ENCODE measurements at regions not wholly inside any gene's neighbourhood (a gene's known extent, or its start where the extent isn't known, plus 50 kb on each side); places are given as distances from the start of the nearest gene placed in this dataset.

GRCh38 chr1:234666761-234667160, 56.8 kb upstream of the IRF2BP2 start:
- CTCF ChIA-PET = no interaction called here

GRCh38 chr1:234665975-234666605, 56.1 kb upstream of the IRF2BP2 start:
- peaks cover 0 to 14% (median 9%) of the 10 kb centered on the region in 4 experiments for H3K4me1 ChIP-seq (ENCODE audit: control extremely low read depth in 1 of 4, control insufficient read depth in 4 of 4, insufficient read depth in 4 of 4, low read length in 3 of 4)
- WGBS (ENCODE audit: insufficient coverage) = 20% methylated on average over 6 of the region's 6 CpGs
- peak in 2 of 3 donors; percentile 46 to 63 for DNase-seq
- H3K27ac ChIP-seq (ENCODE audit: insufficient read depth in 1 of 2, low read depth in 1 of 2, low read length in 2 of 2, poor library complexity in 1 of 2, severe bottlenecking in 2 of 2) = no peak overlapping the region
- H3K9me3 ChIP-seq (ENCODE audit: control extremely low read depth in 1 of 5, control insufficient read depth in 4 of 5, insufficient read depth in 2 of 5, low read depth in 1 of 5, low read length in 4 of 5) = peaks cover 0 to 9% (median 0%) of the 10 kb centered on the region in 5 experiments
- POLR2A ChIA-PET = interaction anchor here (0.6 to 0.7 kb wide), 2 partner anchors 13 to 77 kb away, joined by 3 to 4 read pairs; no protein-coding TSS in a partner anchor
- CTCF ChIA-PET = interaction anchor here (0.7 kb wide), 1 partner anchor 9 kb away, joined by 4 read pairs; no protein-coding TSS in a partner anchor
- no peaks in the 10 kb centered on the region for H3K36me3 ChIP-seq (ENCODE audit: control insufficient read depth in 4 of 4, insufficient read depth in 4 of 4, low read length in 3 of 4)
- H3K27me3 ChIP-seq (replicated peaks in 2 of 5; ENCODE audit: control insufficient read depth in 4 of 5, insufficient read depth in 5 of 5, low read length in 4 of 5) = no peaks in the 10 kb centered on the region
- H3K4me3 ChIP-seq (ENCODE audit: control insufficient read depth in 1 of 7, extremely low read depth in 1 of 7, insufficient read depth in 4 of 7, low read depth in 2 of 7, low read length in 6 of 7) = peak overlapping the region in 3 of 7 experiments; percentile 3 to 34 (median 7)

More at GRCh38 chr1:234666761-234667160, 56.8 kb upstream of the IRF2BP2 start:
- peaks cover 0 to 9% (median 0%) of the 10 kb centered on the region in 5 experiments for H3K9me3 ChIP-seq (ENCODE audit: control extremely low read depth in 1 of 5, control insufficient read depth in 4 of 5, insufficient read depth in 2 of 5, low read depth in 1 of 5, low read length in 4 of 5)
- peak in 1 of 3 donors; percentile 24 for DNase-seq
- H3K4me1 ChIP-seq (ENCODE audit: control extremely low read depth in 1 of 4, control insufficient read depth in 4 of 4, insufficient read depth in 4 of 4, low read length in 3 of 4) = peaks cover 0 to 14% (median 9%) of the 10 kb centered on the region in 4 experiments
- H3K36me3 ChIP-seq (ENCODE audit: control insufficient read depth in 4 of 4, insufficient read depth in 4 of 4, low read length in 3 of 4) = no peaks in the 10 kb centered on the region
- 84% methylated on average over 4 of the region's 4 CpGs for WGBS (ENCODE audit: insufficient coverage)
- H3K4me3 ChIP-seq (ENCODE audit: control insufficient read depth in 1 of 7, extremely low read depth in 1 of 7, insufficient read depth in 4 of 7, low read depth in 2 of 7, low read length in 6 of 7) = no peak overlapping the region
- POLR2A ChIA-PET = no interaction called here
- no peaks in the 10 kb centered on the region for H3K27me3 ChIP-seq (replicated peaks in 2 of 5; ENCODE audit: control insufficient read depth in 4 of 5, insufficient read depth in 5 of 5, low read length in 4 of 5)
- no peak overlapping the region for H3K27ac ChIP-seq (ENCODE audit: insufficient read depth in 1 of 2, low read depth in 1 of 2, low read length in 2 of 2, poor library complexity in 1 of 2, severe bottlenecking in 2 of 2)

- POLR2A ChIA-PET = interaction anchor here (0.6 kb wide), 1 partner anchor 44 kb away, joined by 3 read pairs; no protein-coding TSS in a partner anchor
- CTCF ChIA-PET = no interaction called here
- Histone ChIP-seq H3K27ac (ENCODE audit: insufficient read depth in 1 of 2, low read depth in 1 of 2, low read length in 2 of 2, poor library complexity in 1 of 2, severe bottlenecking in 2 of 2) (no peak overlapping the region), H3K4me1 (ENCODE audit: control extremely low read depth in 1 of 4, control insufficient read depth in 4 of 4, insufficient read depth in 4 of 4, low read length in 3 of 4) (peaks cover 0 to 19% (median 17%) of the 10 kb centered on the region in 4 experiments), H3K36me3 (ENCODE audit: control insufficient read depth in 4 of 4, insufficient read depth in 4 of 4, low read length in 3 of 4) (no peaks in the 10 kb centered on the region), H3K27me3 (replicated peaks in 2 of 5; ENCODE audit: control insufficient read depth in 4 of 5, insufficient read depth in 5 of 5, low read length in 4 of 5) (no peaks in the 10 kb centered on the region), H3K4me3 (ENCODE audit: control insufficient read depth in 1 of 7, extremely low read depth in 1 of 7, insufficient read depth in 4 of 7, low read depth in 2 of 7, low read length in 6 of 7) (no peak overlapping the region), H3K9me3 (ENCODE audit: control extremely low read depth in 1 of 5, control insufficient read depth in 4 of 5, insufficient read depth in 2 of 5, low read depth in 1 of 5, low read length in 4 of 5) (no peaks in the 10 kb centered on the region)
- WGBS (ENCODE audit: insufficient coverage) = 98% methylated on average over 8 of the region's 8 CpGs
- DNase-seq = no peak
These were observed 52.2 kb upstream of the IRF2BP2 start for GRCh38 chr1:234662148-234662547.

GRCh38 chr1:234661317-234661928, 51.4 kb upstream of the IRF2BP2 start:
- no peaks in the 10 kb centered on the region for H3K9me3 ChIP-seq (ENCODE audit: control extremely low read depth in 1 of 5, control insufficient read depth in 4 of 5, insufficient read depth in 2 of 5, low read depth in 1 of 5, low read length in 4 of 5)
- H3K4me1 ChIP-seq (ENCODE audit: control extremely low read depth in 1 of 4, control insufficient read depth in 4 of 4, insufficient read depth in 4 of 4, low read length in 3 of 4) = peaks cover 0 to 24% (median 22%) of the 10 kb centered on the region in 4 experiments
- WGBS (ENCODE audit: insufficient coverage) = 98% methylated on average over 11 of the region's 11 CpGs
- no peak for DNase-seq
- ChIA-PET CTCF (no interaction called here), POLR2A (interaction anchor here (0.6 kb wide), 1 partner anchor 45 kb away, joined by 3 read pairs; no protein-coding TSS in a partner anchor)
- H3K27me3 ChIP-seq (replicated peaks in 2 of 5; ENCODE audit: control insufficient read depth in 4 of 5, insufficient read depth in 5 of 5, low read length in 4 of 5) = no peaks in the 10 kb centered on the region
- H3K4me3 ChIP-seq (ENCODE audit: control insufficient read depth in 1 of 7, extremely low read depth in 1 of 7, insufficient read depth in 4 of 7, low read depth in 2 of 7, low read length in 6 of 7) = no peak overlapping the region
- H3K36me3 ChIP-seq (ENCODE audit: control insufficient read depth in 4 of 4, insufficient read depth in 4 of 4, low read length in 3 of 4) = no peaks in the 10 kb centered on the region
- H3K27ac ChIP-seq (ENCODE audit: insufficient read depth in 1 of 2, low read depth in 1 of 2, low read length in 2 of 2, poor library complexity in 1 of 2, severe bottlenecking in 2 of 2) = no peak overlapping the region

DNA sequence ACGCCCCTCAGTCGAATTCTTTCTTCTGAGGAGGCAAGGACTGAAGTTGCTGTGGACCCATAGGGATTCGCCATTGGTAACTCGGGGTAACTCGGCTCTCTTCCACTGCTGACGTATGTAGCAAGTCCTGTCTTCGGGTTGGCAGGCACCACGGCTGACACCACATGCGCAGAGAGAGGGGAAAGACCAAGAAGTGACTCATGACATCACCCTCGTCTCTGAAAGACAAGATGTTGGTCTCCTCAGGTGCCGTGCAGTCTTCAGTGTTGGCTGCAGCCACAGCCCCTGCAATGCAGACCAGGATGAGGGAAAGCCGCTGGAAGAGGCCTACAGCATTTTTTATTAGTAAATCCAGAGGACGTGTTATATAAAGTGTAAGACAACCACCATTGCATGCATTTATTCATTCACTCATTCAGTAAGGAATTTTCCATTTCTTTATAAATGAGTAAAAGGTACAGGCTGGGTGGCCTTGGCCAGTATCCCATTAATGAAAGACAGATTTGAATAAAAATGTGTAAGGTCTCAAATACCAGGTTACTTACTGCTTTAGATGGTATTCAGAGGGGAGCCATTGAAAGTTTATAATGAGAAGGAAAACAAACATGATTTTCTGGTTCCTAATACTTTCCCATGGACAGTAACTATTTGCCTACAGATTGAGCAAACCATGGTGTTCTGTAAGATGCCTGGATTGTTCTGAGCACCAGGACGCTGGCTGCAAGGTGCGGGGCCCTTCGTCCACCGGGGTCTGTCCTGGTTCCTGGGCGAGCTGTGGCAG, 50.7 kb upstream of the IRF2BP2 start:
- no peak for DNase-seq
- Histone ChIP-seq H3K27me3 (replicated peaks in 2 of 5; ENCODE audit: control insufficient read depth in 4 of 5, insufficient read depth in 5 of 5, low read length in 4 of 5) (no peaks in the 10 kb centered on the region), H3K27ac (ENCODE audit: insufficient read depth in 1 of 2, low read depth in 1 of 2, low read length in 2 of 2, poor library complexity in 1 of 2, severe bottlenecking in 2 of 2) (no peak overlapping the region), H3K4me3 (ENCODE audit: control insufficient read depth in 1 of 7, extremely low read depth in 1 of 7, insufficient read depth in 4 of 7, low read depth in 2 of 7, low read length in 6 of 7) (no peak overlapping the region), H3K9me3 (ENCODE audit: control extremely low read depth in 1 of 5, control insufficient read depth in 4 of 5, insufficient read depth in 2 of 5, low read depth in 1 of 5, low read length in 4 of 5) (no peaks in the 10 kb centered on the region), H3K36me3 (ENCODE audit: control insufficient read depth in 4 of 4, insufficient read depth in 4 of 4, low read length in 3 of 4) (no peaks in the 10 kb centered on the region), H3K4me1 (ENCODE audit: control extremely low read depth in 1 of 4, control insufficient read depth in 4 of 4, insufficient read depth in 4 of 4, low read length in 3 of 4) (peaks cover 0 to 21% (median 15%) of the 10 kb centered on the region in 4 experiments)
- CTCF ChIA-PET = no interaction called here
- POLR2A ChIA-PET = no interaction called here
- 99% methylated on average over 12 of the region's 18 CpGs for WGBS (ENCODE audit: insufficient coverage)
